Stomach (tissue), 8 donors: ENCODE measurements at regions not wholly inside any gene's neighbourhood (a gene's known extent, or its start where the extent isn't known, plus 50 kb on each side); places are given as distances from the start of the nearest gene placed in this dataset.
A peak's percentile ranks its signal among the peaks of the same experiment; 100 is the strongest.

Experiments
- DNase-seq, 2 donors: peaks; one replicate each; pipeline versions ENCODE4 v3.0.0 to v3.0.0-alpha.2; 2013 to 2019
- H3K27ac ChIP-seq, 5 donors: fragments of 200-600 bp in 4 of 5; sonication (generic) in 4 of 5; one replicate each; pipeline ENCODE4 v1.5.1; 2013 to 2019; ENCODE audit warnings: mild to moderate bottlenecking in 1 of 5, moderate library complexity in 1 of 5
- H3K27me3 ChIP-seq, 3 donors: fragments of 200-600 bp; sonication (generic); one replicate each; pipeline ENCODE4 v1.5.1; 2017 to 2019; ENCODE audit warnings: mixed run types in 1 of 3
- H3K36me3 ChIP-seq, 4 donors: fragments of 200-600 bp; sonication (generic); 1 replicate in 3 of 4; 2 replicates in 1 of 4; pipeline ENCODE4 v1.5.1; 2016 to 2019
- H3K4me1 ChIP-seq, 4 donors: fragments of 200-600 bp; sonication (generic); one replicate each; pipeline ENCODE4 v1.5.1; 2016 to 2019
- H3K4me3 ChIP-seq, 4 donors: fragments of 200-600 bp; sonication (generic) in 3 of 4; one replicate each; pipeline ENCODE4 v1.5.1; 2016 to 2019; ENCODE audit warnings: mild to moderate bottlenecking in 1 of 4
- H3K9me3 ChIP-seq, 4 donors: fragments of 200-600 bp; sonication (generic); one replicate each; pipeline ENCODE4 v1.5.1; 2016 to 2019
- CTCF ChIP-seq, 7 experiments: fragments of 450-650 bp in 4 of 7; fragments of 200-600 bp in 3 of 7; sonication (generic) in 3 of 7; IDR thresholded peaks; one replicate each; pipeline ENCODE4 v1.5.1; 2016 to 2019; ENCODE audit warnings: antibody characterized with exemption in 7 of 7, control low read depth in 2 of 7, mild to moderate bottlenecking in 1 of 7
- EP300 ChIP-seq: sonication (generic); formaldehyde crosslinking; IDR thresholded peaks from one replicate; pipeline ENCODE4 v1.6.1; 2017; ENCODE audit warnings: antibody characterized with exemption
- POLR2A ChIP-seq, 4 donors: fragments of 450-650 bp; IDR thresholded peaks; one replicate each; pipeline ENCODE4 v1.6.1; 2016; ENCODE audit warnings: antibody characterized with exemption in 4 of 4, control low read depth in 2 of 4, mild to moderate bottlenecking in 1 of 4, moderate library complexity in 1 of 4
- POLR2AphosphoS5 ChIP-seq, 3 donors: sonication (generic); formaldehyde crosslinking; IDR thresholded peaks; one replicate each; pipeline ENCODE4 v1.6.1; 2016; ENCODE audit warnings: antibody characterized with exemption in 3 of 3
- WGBS, 5 donors: extraction: QIAGEN DNeasy Blood & Tissue Kit in 3 of 5; methylation state at CpG; one replicate each; pipeline versions ENCODE4 v1.1.5 to v1.1.7; 2013 to 2018; 5-methylcytosine and 5-hydroxymethylcytosine counted together
- intact Hi-C: fragments of 100-400 bp; cut with DNase I; formaldehyde crosslinking; loops from one replicate; pipeline ENCODE4 v1.15.1; 2023; ENCODE audit warnings: low total_unique reads
- donor health status: healthy with polysubstance abuse.
- donor health status: Bipolar disorder and iron deficiency.
- donor health status: healthy.

GRCh38 chr2:66382091-66382490, 52.8 kb upstream of the MEIS1 start:
- intact Hi-C loops: no loop called here
- Histone ChIP-seq H3K4me1 (no peaks in the 10 kb centered on the region), H3K9me3 (no peaks in the 10 kb centered on the region), H3K27ac (no peak overlapping the region), H3K27me3 (no peaks in the 10 kb centered on the region), H3K36me3 (no peaks in the 10 kb centered on the region), H3K4me3 (no peak overlapping the region)
- DNase-seq: no peak
- WGBS, 5 donors: 64 to 86% (median 79%) methylated on average over 1 of the region's 1 CpG
- TF ChIP-seq POLR2A (IDR thresholded peaks at IDR 0.05) (no peak), EP300 (no peak), POLR2AphosphoS5 (IDR thresholded peaks at IDR 0.05) (no peak), CTCF (IDR thresholded peaks at IDR 0.05) (no peak)

- Histone ChIP-seq H3K4me1 (no peaks in the 10 kb centered on the region), H3K4me3 (no peak overlapping the region), H3K36me3 (no peaks in the 10 kb centered on the region), H3K27me3 (no peaks in the 10 kb centered on the region), H3K27ac (no peak overlapping the region), H3K9me3 (no peaks in the 10 kb centered on the region)
- intact Hi-C loops: no loop called here
- TF ChIP-seq EP300 (no peak), POLR2A (IDR thresholded peaks at IDR 0.05) (no peak), CTCF (IDR thresholded peaks at IDR 0.05) (no peak), POLR2AphosphoS5 (IDR thresholded peaks at IDR 0.05) (no peak)
- DNase-seq: no peak
These were observed 55.5 kb upstream of the MEIS1 start for GRCh38 chr2:66379473-66379872.

GRCh38 chr2:66377832-66378231, 57.1 kb upstream of the MEIS1 start:
- Histone ChIP-seq H3K27me3 (no peaks in the 10 kb centered on the region), H3K4me1 (no peaks in the 10 kb centered on the region), H3K4me3 (no peak overlapping the region), H3K9me3 (no peaks in the 10 kb centered on the region), H3K27ac (no peak overlapping the region), H3K36me3 (no peaks in the 10 kb centered on the region)
- TF ChIP-seq POLR2A (IDR thresholded peaks at IDR 0.05) (no peak), EP300 (no peak), POLR2AphosphoS5 (IDR thresholded peaks at IDR 0.05) (no peak), CTCF (IDR thresholded peaks at IDR 0.05) (no peak)
- 63 to 80% (median 67%) methylated on average over 6 of the region's 6 CpGs for WGBS, 5 donors
- DNase-seq: peak in 1 of 2 donors; percentile 26
- intact Hi-C loops: no loop called here

- H3K4me3 ChIP-seq: no peak overlapping the region
- H3K27ac ChIP-seq: no peak overlapping the region
- TF ChIP-seq POLR2AphosphoS5 (IDR thresholded peaks at IDR 0.05) (no peak), CTCF (IDR thresholded peaks at IDR 0.05) (no peak), EP300 (no peak), POLR2A (IDR thresholded peaks at IDR 0.05) (no peak)
- no peaks in the 10 kb centered on the region for H3K9me3 ChIP-seq
- DNase-seq: no peak
- H3K36me3 ChIP-seq: no peaks in the 10 kb centered on the region
- no peaks in the 10 kb centered on the region for H3K4me1 ChIP-seq
- intact Hi-C loops: no loop called here
- WGBS, 5 donors: 53 to 73% (median 65%) methylated on average over 2 of the region's 2 CpGs
- H3K27me3 ChIP-seq: no peaks in the 10 kb centered on the region
These were observed 64.1 kb upstream of the MEIS1 start for GRCh38 chr2:66370824-66371223.
